Natural killer cell (primary cell): ENCODE measurements at regions not wholly inside any gene's neighbourhood (a gene's known extent, or its start where the extent isn't known, plus 50 kb on each side); places are given as distances from the start of the nearest gene placed in this dataset.

ENCODE experiments used
- ATAC-seq, 3 donors: fragments of 150-1000 bp in 2 of 3; fragments of 200-7000 bp in 1 of 3; cut with Tn5 transposase; 1 replicate in 1 of 3; 2 replicates in 2 of 3; pipeline ENCODE4 v1.10.0; 2021; ENCODE audit warnings: mild to moderate bottlenecking in 2 of 3, moderate library complexity in 2 of 3
- DNase-seq, 2 donors: peaks; one replicate each; pipeline versions ENCODE4 v3.0.0 to v3.0.0-alpha.2; 2013 to 2021; ENCODE audit warnings: mixed read lengths in 1 of 2
- H3K27ac ChIP-seq: one replicate; pipeline ENCODE4 v1.5.1; 2013; ENCODE audit warnings: mild to moderate bottlenecking, low read length
- H3K27me3 ChIP-seq: one replicate; pipeline ENCODE4 v1.6.1; 2013; ENCODE audit warnings: low read length; ENCODE audit not compliant: control insufficient read depth, insufficient read depth
- H3K36me3 ChIP-seq: one replicate; pipeline ENCODE4 v1.6.1; 2013; ENCODE audit warnings: low read length; ENCODE audit not compliant: control insufficient read depth, insufficient read depth
- H3K4me1 ChIP-seq: one replicate; pipeline ENCODE4 v1.6.1; 2013; ENCODE audit warnings: low read length; ENCODE audit not compliant: control insufficient read depth, insufficient read depth
- H3K4me3 ChIP-seq: one replicate; pipeline ENCODE4 v1.5.1; 2013; ENCODE audit warnings: low read length
- H3K9me3 ChIP-seq: one replicate; pipeline ENCODE4 v1.6.1; 2013; ENCODE audit warnings: low read length; ENCODE audit not compliant: control insufficient read depth, insufficient read depth
- H3K27ac Mint-ChIP-seq, 2 donors: one replicate each; pipeline ENCODE4 v1.8.0; 2022; ENCODE audit warnings: mild to moderate bottlenecking in 2 of 2, mixed read lengths in 2 of 2, moderate library complexity in 1 of 2
- H3K27me3 Mint-ChIP-seq, 2 donors: one replicate each; pipeline ENCODE4 v1.8.0; 2022; ENCODE audit warnings: low read depth in 2 of 2, mixed read lengths in 2 of 2
- H3K36me3 Mint-ChIP-seq: one replicate; pipeline ENCODE4 v1.8.0; 2022; ENCODE audit warnings: mixed read lengths
- H3K4me1 Mint-ChIP-seq, 2 donors: one replicate each; pipeline ENCODE4 v1.8.0; 2022; ENCODE audit warnings: mixed read lengths in 2 of 2
- H3K4me3 Mint-ChIP-seq: one replicate; pipeline ENCODE4 v1.8.0; 2022; ENCODE audit warnings: mild to moderate bottlenecking, moderate library complexity, mixed read lengths
- H3K9me3 Mint-ChIP-seq, 2 donors: one replicate each; pipeline ENCODE4 v1.8.0; 2022; ENCODE audit warnings: mixed read lengths in 2 of 2
- WGBS: methylation state at CpG from one replicate; pipeline ENCODE4 v1.1.7; 2013; ENCODE audit warnings: missing lambda C conversion rate; ENCODE audit not compliant: insufficient coverage; 5-methylcytosine and 5-hydroxymethylcytosine counted together
- intact Hi-C: fragments of 100-400 bp; cut with micrococcal nuclease; formaldehyde crosslinking; loops from one replicate; pipeline ENCODE4 v1.14.2; 2022
- TF ChIP-seq, protein P1 (sequence below): fragments of 200-600 bp; IDR thresholded peaks from one replicate; pipeline ENCODE4 v1.8.0; 2022; ENCODE audit warnings: antibody characterized with exemption

DNA sequence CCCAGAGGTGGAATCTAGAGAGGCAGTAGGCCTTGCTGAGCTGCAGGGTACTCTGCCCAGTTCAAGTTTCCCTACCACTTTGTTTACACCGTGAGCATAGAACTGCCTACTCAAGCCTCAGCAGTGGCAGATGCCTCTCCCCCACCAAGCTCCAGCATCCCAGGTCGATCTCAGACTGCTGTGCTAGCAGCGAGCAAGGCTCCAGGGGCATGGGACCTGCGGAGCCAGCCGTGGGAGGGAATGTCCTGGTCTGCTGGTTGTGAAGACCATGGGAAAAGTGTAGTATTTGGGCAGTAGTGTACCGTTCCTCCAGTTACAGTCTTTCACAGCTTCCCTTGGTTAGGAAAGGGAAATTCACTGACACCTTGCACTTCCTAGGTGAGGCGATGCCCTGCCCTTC, 50.6 kb upstream of the FSIP2 start:
- ATAC-seq, result no peak
- Histone ChIP-seq H3K36me3 (no peaks in the 10 kb centered on the region), H3K4me1 (no peaks in the 10 kb centered on the region), H3K4me3 (no peak overlapping the region), H3K27ac (no peak overlapping the region), H3K27me3 (no peaks in the 10 kb centered on the region), H3K9me3 (peaks cover 6% of the 10 kb centered on the region)
- Mint-ChIP-seq H3K4me1 (no peaks in the 10 kb centered on the region), H3K4me3 (no peak overlapping the region), H3K36me3 (peaks cover 7% of the 10 kb centered on the region), H3K27me3 (no peaks in the 10 kb centered on the region), H3K9me3 (peaks cover 20 to 43% of the 10 kb centered on the region in 2 donors), H3K27ac (no peak overlapping the region)
- intact Hi-C loops, result no loop called here
- 84% methylated on average over 7 of the region's 7 CpGs for whole genome bisulfite sequencing
- no peak for DNase-seq
- TF ChIP-seq, protein P1, sequence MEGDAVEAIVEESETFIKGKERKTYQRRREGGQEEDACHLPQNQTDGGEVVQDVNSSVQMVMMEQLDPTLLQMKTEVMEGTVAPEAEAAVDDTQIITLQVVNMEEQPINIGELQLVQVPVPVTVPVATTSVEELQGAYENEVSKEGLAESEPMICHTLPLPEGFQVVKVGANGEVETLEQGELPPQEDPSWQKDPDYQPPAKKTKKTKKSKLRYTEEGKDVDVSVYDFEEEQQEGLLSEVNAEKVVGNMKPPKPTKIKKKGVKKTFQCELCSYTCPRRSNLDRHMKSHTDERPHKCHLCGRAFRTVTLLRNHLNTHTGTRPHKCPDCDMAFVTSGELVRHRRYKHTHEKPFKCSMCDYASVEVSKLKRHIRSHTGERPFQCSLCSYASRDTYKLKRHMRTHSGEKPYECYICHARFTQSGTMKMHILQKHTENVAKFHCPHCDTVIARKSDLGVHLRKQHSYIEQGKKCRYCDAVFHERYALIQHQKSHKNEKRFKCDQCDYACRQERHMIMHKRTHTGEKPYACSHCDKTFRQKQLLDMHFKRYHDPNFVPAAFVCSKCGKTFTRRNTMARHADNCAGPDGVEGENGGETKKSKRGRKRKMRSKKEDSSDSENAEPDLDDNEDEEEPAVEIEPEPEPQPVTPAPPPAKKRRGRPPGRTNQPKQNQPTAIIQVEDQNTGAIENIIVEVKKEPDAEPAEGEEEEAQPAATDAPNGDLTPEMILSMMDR, result no peak
